GM12878 (cell line): ENCODE measurements at regions not wholly inside any gene's neighbourhood (a gene's known extent, or its start where the extent isn't known, plus 50 kb on each side); places are given as distances from the start of the nearest gene placed in this dataset.

Source experiments
- CHD1 ChIP-seq: IDR thresholded peaks from 2 replicates; pipeline ENCODE4 v1.6.1; 2012; ENCODE audit warnings: low read depth, low read length, improper control_type of control experiment
- MXI1 ChIP-seq: fragments of 150-350 bp; IDR thresholded peaks from 2 replicates; pipeline ENCODE4 v1.6.1; 2011; ENCODE audit warnings: low read depth, mild to moderate bottlenecking, inconsistent platforms, low read length, improper control_type of control experiment
- WRNIP1 ChIP-seq: IDR thresholded peaks from 2 replicates; pipeline ENCODE4 v1.6.1; 2011; ENCODE audit warnings: low read depth, low read length, improper control_type of control experiment, borderline replicate concordance
- TF ChIP-seq, protein P1 (sequence below): fragments of 150-350 bp; IDR thresholded peaks from 2 replicates; pipeline ENCODE4 v1.6.1; 2016; ENCODE audit warnings: low read depth, low read length
- TF ChIP-seq, protein P2 (sequence below): IDR thresholded peaks from 2 replicates; pipeline ENCODE4 v1.6.1; 2012; ENCODE audit warnings: improper control_type of control experiment, low read depth, low read length; ENCODE audit not compliant: insufficient replicate concordance
- TF ChIP-seq, protein P3 (sequence below): fragments of 450-650 bp; IDR thresholded peaks from 2 replicates; pipeline ENCODE4 v1.6.1; 2016; ENCODE audit warnings: mild to moderate bottlenecking

DNA sequence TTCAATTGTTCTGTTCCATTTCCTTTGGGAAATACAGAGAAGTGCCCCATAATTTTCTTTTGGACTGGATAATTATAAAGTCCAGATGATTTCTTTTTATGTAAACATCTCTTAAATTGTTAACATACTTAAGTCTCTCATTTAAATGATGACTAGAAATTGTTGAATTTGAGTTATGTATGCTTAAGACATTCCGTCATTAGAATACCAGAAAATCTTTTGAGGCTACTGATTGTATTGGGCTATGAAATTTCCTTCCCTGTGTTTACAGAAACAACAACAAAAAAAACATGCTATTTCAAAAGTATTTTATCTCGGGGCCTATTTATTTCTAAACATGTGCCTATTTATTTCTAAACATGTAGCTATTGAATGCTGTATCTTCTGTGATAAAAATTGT lies 125.4 kb downstream of the SH3BGRL2 start (continued):
- TF ChIP-seq, protein P1, sequence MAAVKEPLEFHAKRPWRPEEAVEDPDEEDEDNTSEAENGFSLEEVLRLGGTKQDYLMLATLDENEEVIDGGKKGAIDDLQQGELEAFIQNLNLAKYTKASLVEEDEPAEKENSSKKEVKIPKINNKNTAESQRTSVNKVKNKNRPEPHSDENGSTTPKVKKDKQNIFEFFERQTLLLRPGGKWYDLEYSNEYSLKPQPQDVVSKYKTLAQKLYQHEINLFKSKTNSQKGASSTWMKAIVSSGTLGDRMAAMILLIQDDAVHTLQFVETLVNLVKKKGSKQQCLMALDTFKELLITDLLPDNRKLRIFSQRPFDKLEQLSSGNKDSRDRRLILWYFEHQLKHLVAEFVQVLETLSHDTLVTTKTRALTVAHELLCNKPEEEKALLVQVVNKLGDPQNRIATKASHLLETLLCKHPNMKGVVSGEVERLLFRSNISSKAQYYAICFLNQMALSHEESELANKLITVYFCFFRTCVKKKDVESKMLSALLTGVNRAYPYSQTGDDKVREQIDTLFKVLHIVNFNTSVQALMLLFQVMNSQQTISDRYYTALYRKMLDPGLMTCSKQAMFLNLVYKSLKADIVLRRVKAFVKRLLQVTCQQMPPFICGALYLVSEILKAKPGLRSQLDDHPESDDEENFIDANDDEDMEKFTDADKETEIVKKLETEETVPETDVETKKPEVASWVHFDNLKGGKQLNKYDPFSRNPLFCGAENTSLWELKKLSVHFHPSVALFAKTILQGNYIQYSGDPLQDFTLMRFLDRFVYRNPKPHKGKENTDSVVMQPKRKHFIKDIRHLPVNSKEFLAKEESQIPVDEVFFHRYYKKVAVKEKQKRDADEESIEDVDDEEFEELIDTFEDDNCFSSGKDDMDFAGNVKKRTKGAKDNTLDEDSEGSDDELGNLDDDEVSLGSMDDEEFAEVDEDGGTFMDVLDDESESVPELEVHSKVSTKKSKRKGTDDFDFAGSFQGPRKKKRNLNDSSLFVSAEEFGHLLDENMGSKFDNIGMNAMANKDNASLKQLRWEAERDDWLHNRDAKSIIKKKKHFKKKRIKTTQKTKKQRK: no peak
- TF ChIP-seq MXI1 (no peak), CHD1 (no peak), WRNIP1 (no peak)
- TF ChIP-seq, protein P2, sequence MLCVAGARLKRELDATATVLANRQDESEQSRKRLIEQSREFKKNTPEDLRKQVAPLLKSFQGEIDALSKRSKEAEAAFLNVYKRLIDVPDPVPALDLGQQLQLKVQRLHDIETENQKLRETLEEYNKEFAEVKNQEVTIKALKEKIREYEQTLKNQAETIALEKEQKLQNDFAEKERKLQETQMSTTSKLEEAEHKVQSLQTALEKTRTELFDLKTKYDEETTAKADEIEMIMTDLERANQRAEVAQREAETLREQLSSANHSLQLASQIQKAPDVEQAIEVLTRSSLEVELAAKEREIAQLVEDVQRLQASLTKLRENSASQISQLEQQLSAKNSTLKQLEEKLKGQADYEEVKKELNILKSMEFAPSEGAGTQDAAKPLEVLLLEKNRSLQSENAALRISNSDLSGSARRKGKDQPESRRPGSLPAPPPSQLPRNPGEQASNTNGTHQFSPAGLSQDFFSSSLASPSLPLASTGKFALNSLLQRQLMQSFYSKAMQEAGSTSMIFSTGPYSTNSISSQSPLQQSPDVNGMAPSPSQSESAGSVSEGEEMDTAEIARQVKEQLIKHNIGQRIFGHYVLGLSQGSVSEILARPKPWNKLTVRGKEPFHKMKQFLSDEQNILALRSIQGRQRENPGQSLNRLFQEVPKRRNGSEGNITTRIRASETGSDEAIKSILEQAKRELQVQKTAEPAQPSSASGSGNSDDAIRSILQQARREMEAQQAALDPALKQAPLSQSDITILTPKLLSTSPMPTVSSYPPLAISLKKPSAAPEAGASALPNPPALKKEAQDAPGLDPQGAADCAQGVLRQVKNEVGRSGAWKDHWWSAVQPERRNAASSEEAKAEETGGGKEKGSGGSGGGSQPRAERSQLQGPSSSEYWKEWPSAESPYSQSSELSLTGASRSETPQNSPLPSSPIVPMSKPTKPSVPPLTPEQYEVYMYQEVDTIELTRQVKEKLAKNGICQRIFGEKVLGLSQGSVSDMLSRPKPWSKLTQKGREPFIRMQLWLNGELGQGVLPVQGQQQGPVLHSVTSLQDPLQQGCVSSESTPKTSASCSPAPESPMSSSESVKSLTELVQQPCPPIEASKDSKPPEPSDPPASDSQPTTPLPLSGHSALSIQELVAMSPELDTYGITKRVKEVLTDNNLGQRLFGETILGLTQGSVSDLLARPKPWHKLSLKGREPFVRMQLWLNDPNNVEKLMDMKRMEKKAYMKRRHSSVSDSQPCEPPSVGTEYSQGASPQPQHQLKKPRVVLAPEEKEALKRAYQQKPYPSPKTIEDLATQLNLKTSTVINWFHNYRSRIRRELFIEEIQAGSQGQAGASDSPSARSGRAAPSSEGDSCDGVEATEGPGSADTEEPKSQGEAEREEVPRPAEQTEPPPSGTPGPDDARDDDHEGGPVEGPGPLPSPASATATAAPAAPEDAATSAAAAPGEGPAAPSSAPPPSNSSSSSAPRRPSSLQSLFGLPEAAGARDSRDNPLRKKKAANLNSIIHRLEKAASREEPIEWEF: no peak
- TF ChIP-seq, protein P3, sequence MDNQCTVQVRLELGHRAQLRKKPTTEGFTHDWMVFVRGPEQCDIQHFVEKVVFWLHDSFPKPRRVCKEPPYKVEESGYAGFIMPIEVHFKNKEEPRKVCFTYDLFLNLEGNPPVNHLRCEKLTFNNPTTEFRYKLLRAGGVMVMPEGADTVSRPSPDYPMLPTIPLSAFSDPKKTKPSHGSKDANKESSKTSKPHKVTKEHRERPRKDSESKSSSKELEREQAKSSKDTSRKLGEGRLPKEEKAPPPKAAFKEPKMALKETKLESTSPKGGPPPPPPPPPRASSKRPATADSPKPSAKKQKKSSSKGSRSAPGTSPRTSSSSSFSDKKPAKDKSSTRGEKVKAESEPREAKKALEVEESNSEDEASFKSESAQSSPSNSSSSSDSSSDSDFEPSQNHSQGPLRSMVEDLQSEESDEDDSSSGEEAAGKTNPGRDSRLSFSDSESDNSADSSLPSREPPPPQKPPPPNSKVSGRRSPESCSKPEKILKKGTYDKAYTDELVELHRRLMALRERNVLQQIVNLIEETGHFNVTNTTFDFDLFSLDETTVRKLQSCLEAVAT: no peak
